GM12873 (cell line): ENCODE measurements at regions not wholly inside any gene's neighbourhood (a gene's known extent, or its start where the extent isn't known, plus 50 kb on each side); places are given as distances from the start of the nearest gene placed in this dataset.

Source experiments
- CTCF ChIP-seq: IDR thresholded peaks from 2 replicates; pipeline ENCODE4 v1.5.1; 2012; ENCODE audit warnings: low read depth, mild to moderate bottlenecking, moderate library complexity, low read length, control low read depth; ENCODE audit not compliant: insufficient read depth; ENCODE audit errors: missing control alignments

- TF ChIP-seq CTCF = no peak
Observed at GRCh38 chr3:74858086-74858485, 243.6 kb upstream of the CNTN3 start.

- no peak for TF ChIP-seq CTCF
Observed at GRCh38 chr3:74850381-74850780, 235.9 kb upstream of the CNTN3 start.

DNA sequence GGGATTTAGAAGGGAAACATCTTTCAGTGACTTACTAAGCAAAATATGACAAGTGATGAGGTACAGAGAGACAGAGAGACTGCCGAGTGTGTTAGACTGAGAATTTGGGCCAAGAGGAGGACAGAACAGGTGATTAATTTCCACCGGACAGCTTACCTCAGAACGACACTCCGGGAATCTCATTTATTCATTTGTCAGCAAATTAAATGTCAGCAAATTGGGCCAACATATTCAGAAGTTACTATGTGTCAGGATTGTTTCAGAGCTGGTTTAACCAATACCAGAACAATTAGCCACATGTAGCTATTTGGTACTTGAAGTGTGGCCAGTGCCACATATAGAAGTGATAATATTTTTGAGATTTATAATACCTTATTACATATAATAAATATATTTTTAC lies 232.6 kb upstream of the CNTN3 start:
- no peak for TF ChIP-seq CTCF

GRCh38 chr3:74845081-74845480 lies 230.6 kb upstream of the CNTN3 start:
- no peak for TF ChIP-seq CTCF

DNA sequence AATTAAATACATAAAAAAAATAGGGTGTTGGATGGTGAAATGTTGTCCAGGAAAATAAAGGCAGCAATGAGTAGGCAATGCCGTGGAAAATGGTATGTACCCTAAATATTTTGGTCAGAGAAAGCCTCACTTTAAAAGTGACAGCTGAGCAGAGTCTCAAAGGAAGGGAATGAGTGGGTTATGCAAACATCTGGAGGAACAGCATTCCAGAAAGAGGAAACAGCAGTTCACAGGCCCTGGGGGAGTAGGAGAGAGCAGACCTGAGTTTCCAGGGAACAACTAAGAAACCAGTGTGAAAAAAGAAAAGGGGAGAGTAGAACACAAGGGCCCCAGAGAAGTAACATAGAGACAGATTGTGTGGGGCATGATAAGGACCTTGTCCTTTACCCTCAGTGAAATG lies 230.0 kb upstream of the CNTN3 start:
- TF ChIP-seq CTCF = no peak

DNA sequence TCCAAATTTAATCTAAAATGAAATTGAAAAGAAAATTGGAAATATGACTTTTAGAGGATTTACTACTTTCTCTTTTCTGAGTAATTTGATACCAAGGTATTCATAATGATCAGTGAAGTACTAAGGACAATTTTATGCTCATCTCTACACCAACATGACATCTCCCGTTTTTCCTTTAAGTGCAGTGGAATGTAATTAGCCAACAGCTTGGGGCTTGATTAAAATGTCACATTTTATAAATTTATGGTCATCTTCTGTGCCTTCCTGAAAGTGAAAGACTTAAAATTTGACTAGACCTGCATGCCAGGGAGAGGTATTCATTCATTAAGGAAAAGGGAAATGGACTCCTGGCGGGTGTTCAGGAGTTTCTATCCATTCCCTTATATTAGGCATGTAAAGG lies 228.2 kb upstream of the CNTN3 start:
- no peak for TF ChIP-seq CTCF

- TF ChIP-seq CTCF = no peak
Observed at GRCh38 chr3:74842141-74842540, 227.7 kb upstream of the CNTN3 start.

- no peak for TF ChIP-seq CTCF
Observed at GRCh38 chr3:74839566-74839965, 225.1 kb upstream of the CNTN3 start.
